MM.1S (cell line): ENCODE measurements at regions not wholly inside any gene's neighbourhood (a gene's known extent, or its start where the extent isn't known, plus 50 kb on each side); places are given as distances from the start of the nearest gene placed in this dataset.

Source experiments
- EZH2 ChIP-seq: fragments of 300-600 bp; sonication (generic); optimal IDR thresholded peaks from 2 replicates; pipeline ENCODE3; 2017; ENCODE audit warnings: low read depth, mild to moderate bottlenecking, antibody characterized with exemption, low read length, mixed read lengths
- TF ChIP-seq, protein P1 (sequence below): fragments of 300-600 bp; sonication (generic); IDR thresholded peaks from 2 replicates; pipeline ENCODE4 v1.5.1; 2016; ENCODE audit warnings: antibody characterized with exemption, low read length, mixed read lengths

GRCh38 chr1:56315293-56315942 is 263.9 kb downstream of the PLPP3 start:
- TF ChIP-seq, protein P1, sequence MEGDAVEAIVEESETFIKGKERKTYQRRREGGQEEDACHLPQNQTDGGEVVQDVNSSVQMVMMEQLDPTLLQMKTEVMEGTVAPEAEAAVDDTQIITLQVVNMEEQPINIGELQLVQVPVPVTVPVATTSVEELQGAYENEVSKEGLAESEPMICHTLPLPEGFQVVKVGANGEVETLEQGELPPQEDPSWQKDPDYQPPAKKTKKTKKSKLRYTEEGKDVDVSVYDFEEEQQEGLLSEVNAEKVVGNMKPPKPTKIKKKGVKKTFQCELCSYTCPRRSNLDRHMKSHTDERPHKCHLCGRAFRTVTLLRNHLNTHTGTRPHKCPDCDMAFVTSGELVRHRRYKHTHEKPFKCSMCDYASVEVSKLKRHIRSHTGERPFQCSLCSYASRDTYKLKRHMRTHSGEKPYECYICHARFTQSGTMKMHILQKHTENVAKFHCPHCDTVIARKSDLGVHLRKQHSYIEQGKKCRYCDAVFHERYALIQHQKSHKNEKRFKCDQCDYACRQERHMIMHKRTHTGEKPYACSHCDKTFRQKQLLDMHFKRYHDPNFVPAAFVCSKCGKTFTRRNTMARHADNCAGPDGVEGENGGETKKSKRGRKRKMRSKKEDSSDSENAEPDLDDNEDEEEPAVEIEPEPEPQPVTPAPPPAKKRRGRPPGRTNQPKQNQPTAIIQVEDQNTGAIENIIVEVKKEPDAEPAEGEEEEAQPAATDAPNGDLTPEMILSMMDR, result no peak
- TF ChIP-seq EZH2, result no peak
